Panc1 (cell line): ENCODE measurements at regions not wholly inside any gene's neighbourhood (a gene's known extent, or its start where the extent isn't known, plus 50 kb on each side); places are given as distances from the start of the nearest gene placed in this dataset.
"Not testable (repeated sequence)": the region's sequence is repeated elsewhere in the genome, so short reads cannot be mapped to it uniquely, and the experiment has no call there.

Source experiments
- POLR2AphosphoS5 ChIP-seq: IDR thresholded peaks from 2 replicates; pipeline ENCODE4 v1.6.1; 2012; ENCODE audit warnings: mild to moderate bottlenecking, low read depth, low read length, moderate library complexity
- TF ChIP-seq, protein P1 (sequence below), 2 experiments: IDR thresholded peaks; 2 replicates each; pipeline ENCODE4 v1.6.1; 2011 to 2012; ENCODE audit warnings: low read depth in 2 of 2, control low read depth in 1 of 2, low read length in 1 of 2, mild to moderate bottlenecking in 1 of 2, moderate library complexity in 1 of 2; ENCODE audit not compliant: insufficient read depth in 1 of 2
- TF ChIP-seq, protein P2 (sequence below): fragments of 450-650 bp; IDR thresholded peaks from 2 replicates; pipeline ENCODE4 v1.5.1; 2017; ENCODE audit warnings: mild to moderate bottlenecking

DNA sequence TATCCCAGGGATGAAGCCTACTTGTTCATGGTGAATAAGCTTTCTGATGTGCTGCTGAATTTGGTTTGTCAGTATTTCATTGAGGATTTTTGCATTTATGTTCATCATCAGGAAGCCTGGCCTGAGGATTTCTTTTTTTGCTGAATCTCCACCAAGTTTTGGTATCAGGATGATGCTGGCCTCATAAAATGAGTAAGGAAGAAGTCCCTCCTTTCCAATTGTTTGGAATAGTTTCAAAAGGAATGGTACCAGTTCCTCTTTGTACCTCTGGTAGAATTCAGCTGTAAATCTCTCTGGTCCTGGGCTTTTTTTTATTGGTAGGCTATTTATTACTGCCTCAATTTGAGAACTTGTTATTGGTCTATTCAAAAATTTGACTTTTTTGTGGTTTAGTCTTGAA, 51.4 kb upstream of the GRID2 start:
- TF ChIP-seq POLR2AphosphoS5, result not testable (repeated sequence)
- TF ChIP-seq, protein P1, sequence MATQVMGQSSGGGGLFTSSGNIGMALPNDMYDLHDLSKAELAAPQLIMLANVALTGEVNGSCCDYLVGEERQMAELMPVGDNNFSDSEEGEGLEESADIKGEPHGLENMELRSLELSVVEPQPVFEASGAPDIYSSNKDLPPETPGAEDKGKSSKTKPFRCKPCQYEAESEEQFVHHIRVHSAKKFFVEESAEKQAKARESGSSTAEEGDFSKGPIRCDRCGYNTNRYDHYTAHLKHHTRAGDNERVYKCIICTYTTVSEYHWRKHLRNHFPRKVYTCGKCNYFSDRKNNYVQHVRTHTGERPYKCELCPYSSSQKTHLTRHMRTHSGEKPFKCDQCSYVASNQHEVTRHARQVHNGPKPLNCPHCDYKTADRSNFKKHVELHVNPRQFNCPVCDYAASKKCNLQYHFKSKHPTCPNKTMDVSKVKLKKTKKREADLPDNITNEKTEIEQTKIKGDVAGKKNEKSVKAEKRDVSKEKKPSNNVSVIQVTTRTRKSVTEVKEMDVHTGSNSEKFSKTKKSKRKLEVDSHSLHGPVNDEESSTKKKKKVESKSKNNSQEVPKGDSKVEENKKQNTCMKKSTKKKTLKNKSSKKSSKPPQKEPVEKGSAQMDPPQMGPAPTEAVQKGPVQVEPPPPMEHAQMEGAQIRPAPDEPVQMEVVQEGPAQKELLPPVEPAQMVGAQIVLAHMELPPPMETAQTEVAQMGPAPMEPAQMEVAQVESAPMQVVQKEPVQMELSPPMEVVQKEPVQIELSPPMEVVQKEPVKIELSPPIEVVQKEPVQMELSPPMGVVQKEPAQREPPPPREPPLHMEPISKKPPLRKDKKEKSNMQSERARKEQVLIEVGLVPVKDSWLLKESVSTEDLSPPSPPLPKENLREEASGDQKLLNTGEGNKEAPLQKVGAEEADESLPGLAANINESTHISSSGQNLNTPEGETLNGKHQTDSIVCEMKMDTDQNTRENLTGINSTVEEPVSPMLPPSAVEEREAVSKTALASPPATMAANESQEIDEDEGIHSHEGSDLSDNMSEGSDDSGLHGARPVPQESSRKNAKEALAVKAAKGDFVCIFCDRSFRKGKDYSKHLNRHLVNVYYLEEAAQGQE (IDR thresholded peaks at IDR 0.05; ENCODE audit: insufficient read depth in 1 of 2, low read depth in 2 of 2, low read length in 1 of 2), result not testable (repeated sequence)
- TF ChIP-seq, protein P2, sequence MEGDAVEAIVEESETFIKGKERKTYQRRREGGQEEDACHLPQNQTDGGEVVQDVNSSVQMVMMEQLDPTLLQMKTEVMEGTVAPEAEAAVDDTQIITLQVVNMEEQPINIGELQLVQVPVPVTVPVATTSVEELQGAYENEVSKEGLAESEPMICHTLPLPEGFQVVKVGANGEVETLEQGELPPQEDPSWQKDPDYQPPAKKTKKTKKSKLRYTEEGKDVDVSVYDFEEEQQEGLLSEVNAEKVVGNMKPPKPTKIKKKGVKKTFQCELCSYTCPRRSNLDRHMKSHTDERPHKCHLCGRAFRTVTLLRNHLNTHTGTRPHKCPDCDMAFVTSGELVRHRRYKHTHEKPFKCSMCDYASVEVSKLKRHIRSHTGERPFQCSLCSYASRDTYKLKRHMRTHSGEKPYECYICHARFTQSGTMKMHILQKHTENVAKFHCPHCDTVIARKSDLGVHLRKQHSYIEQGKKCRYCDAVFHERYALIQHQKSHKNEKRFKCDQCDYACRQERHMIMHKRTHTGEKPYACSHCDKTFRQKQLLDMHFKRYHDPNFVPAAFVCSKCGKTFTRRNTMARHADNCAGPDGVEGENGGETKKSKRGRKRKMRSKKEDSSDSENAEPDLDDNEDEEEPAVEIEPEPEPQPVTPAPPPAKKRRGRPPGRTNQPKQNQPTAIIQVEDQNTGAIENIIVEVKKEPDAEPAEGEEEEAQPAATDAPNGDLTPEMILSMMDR, result not testable (repeated sequence)
